ENCODE measurements at regions not wholly inside any gene's neighbourhood (a gene's known extent, or its start where the extent isn't known, plus 50 kb on each side); places are given as distances from the start of the nearest gene placed in this dataset.
"Not testable (repeated sequence)": the region's sequence is repeated elsewhere in the genome, so short reads cannot be mapped to it uniquely, and the experiment has no call there.

- DNase-seq = no peak
These were observed 148.1 kb downstream of the FAM76B start for GRCh38 chr11:95641495-95641894.

- DNase-seq = no peak
These were observed 151.1 kb downstream of the FAM76B start for GRCh38 chr11:95638501-95638900.

- DNase-seq = no peak
These were observed 164.2 kb downstream of the FAM76B start for GRCh38 chr11:95625164-95625900.

GRCh38 chr11:95616256-95616804, 173.3 kb downstream of the FAM76B start:
- DNase-seq = no peak

- DNase-seq = no peak
These were observed 177.8 kb downstream of the FAM76B start for GRCh38 chr11:95611827-95612226.

GRCh38 chr11:95610185-95610584, 179.4 kb downstream of the FAM76B start:
- not testable (repeated sequence) for DNase-seq

GRCh38 chr11:95608093-95608492, 181.5 kb downstream of the FAM76B start:
- DNase-seq = no peak

GRCh38 chr11:95606824-95607223, 182.8 kb downstream of the FAM76B start:
- DNase-seq = no peak

GRCh38 chr11:95605271-95605940, 184.2 kb downstream of the FAM76B start:
- no peak for DNase-seq

GRCh38 chr11:95599959-95600586, 189.5 kb downstream of the FAM76B start:
- DNase-seq = no peak

- DNase-seq = no peak
These were observed 193.6 kb downstream of the FAM76B start for GRCh38 chr11:95595973-95596489.

GRCh38 chr11:95595541-95595940, 194.0 kb downstream of the FAM76B start:
- DNase-seq = no peak

- DNase-seq = no peak
These were observed 196.5 kb downstream of the FAM76B start for GRCh38 chr11:95593111-95593510.

GRCh38 chr11:95592471-95592870, 197.1 kb downstream of the FAM76B start:
- DNase-seq = no peak

GRCh38 chr11:95589893-95590612, 199.5 kb downstream of the FAM76B start:
- no peak for DNase-seq

GRCh38 chr11:95588821-95589220, 200.8 kb downstream of the FAM76B start:
- DNase-seq = no peak

GRCh38 chr11:95586661-95587060, 202.9 kb downstream of the FAM76B start:
- DNase-seq = no peak

GRCh38 chr11:95586155-95586554, 203.4 kb downstream of the FAM76B start:
- no peak for DNase-seq

GRCh38 chr11:95585752-95586077, 203.9 kb downstream of the FAM76B start:
- DNase-seq = no peak

GRCh38 chr11:95585069-95585751, 204.4 kb downstream of the FAM76B start:
- DNase-seq = no peak

GRCh38 chr11:95584589-95584988, 205.0 kb downstream of the FAM76B start:
- no peak for DNase-seq

GRCh38 chr11:95584180-95584579, 205.4 kb downstream of the FAM76B start:
- no peak for DNase-seq

Measured in DMS153 (cell line).